ENCODE measurements at regions not wholly inside any gene's neighbourhood (a gene's known extent, or its start where the extent isn't known, plus 50 kb on each side); places are given as distances from the start of the nearest gene placed in this dataset.

DNA sequence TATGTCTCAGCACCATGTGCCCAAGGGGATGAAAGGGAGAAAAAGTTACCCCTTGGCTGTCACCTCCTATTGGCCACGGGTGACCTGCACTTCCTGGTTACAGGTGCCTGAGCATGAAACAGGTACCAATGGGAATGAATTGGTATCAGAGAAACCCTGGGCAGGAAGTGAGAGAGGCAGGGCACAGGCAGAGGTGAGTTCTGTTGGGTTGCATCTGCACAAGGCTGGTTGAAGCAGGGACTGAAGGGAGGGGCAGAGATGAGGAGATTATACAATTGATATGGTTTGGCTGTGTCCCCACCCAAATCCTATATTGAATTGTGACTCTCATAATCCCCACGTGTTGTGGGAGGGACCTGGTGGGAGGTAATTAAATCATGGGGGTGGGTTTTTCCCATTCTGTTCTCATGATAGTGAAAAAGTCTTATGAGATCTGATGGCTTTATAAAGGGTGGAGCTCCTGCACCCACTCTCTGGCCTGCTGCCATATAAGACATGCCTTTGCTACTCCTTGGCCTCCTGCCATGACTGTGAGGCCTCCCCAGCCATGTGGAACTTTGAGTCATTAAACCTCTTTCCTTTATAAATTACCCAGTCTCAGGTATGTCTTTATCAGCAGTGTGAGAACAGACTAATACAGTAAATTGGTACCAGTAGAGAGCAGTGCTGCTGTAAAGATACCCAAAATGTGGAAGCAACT, 291.8 kb downstream of the LRFN2 start:
- TF ChIP-seq, protein P1, sequence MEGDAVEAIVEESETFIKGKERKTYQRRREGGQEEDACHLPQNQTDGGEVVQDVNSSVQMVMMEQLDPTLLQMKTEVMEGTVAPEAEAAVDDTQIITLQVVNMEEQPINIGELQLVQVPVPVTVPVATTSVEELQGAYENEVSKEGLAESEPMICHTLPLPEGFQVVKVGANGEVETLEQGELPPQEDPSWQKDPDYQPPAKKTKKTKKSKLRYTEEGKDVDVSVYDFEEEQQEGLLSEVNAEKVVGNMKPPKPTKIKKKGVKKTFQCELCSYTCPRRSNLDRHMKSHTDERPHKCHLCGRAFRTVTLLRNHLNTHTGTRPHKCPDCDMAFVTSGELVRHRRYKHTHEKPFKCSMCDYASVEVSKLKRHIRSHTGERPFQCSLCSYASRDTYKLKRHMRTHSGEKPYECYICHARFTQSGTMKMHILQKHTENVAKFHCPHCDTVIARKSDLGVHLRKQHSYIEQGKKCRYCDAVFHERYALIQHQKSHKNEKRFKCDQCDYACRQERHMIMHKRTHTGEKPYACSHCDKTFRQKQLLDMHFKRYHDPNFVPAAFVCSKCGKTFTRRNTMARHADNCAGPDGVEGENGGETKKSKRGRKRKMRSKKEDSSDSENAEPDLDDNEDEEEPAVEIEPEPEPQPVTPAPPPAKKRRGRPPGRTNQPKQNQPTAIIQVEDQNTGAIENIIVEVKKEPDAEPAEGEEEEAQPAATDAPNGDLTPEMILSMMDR (conservative IDR thresholded peaks at IDR 0.05), result no peak
- H3K27ac ChIP-seq, result no peak overlapping the region; the same call in 1 of the 2 replicates

DNA sequence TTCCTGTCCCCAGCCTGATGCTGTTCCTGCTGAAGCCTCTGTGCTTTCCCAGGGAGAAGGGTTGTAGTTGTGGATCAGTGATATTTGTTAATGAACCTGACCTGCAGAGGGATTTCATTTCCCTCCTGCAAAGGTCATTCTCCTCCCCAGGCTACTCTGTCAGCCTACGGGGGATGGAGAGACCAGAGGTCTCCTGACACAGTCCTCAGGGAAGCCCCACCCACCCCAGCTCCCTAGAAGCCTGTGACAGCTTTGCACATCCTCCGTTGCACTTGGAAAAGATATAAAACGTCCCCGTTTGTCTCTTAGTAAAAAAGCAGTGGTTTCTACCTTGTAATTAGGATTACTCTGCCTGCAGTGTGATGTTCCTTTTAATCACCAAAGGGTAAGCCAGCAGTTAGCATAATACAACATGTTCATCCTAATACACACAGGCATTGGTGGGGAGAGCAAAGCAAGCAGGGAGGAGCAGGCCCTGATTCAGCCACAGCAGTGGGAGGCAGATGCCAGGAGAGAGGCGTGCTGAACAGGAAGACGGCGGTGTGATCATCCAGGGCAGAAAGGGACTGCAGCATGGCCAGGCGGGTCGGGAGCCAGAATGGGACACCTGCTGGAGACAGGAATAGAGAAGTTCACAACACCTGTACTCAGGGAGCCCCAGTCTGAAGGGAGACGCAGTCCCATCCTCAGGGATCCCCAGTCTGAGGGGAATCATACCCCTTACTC, 293.5 kb downstream of the LRFN2 start:
- TF ChIP-seq, protein P1 (conservative IDR thresholded peaks at IDR 0.05), result no peak
- no peak overlapping the region for H3K27ac ChIP-seq

DNA sequence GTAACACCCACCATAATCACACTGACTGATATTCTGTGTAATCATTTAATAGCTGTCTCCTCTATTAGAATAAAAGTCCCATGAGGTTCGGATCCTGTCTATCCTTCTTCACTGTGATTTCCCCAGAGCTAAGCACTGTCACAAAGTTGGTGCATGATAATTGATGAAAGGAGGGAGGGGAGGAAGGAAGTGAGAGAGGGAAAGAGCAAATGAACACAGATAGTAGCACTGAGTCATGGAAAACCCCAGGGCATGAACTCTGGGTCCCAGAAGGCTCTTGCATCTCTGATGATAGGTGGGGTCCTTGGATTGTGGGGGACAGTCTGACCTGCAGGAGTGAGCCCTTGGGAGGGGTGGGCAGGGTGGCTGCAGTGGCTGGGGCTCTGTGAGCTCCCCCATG, 294.1 kb downstream of the LRFN2 start:
- no peak overlapping the region for H3K27ac ChIP-seq
- TF ChIP-seq, protein P1 (conservative IDR thresholded peaks at IDR 0.05), result no peak

DNA sequence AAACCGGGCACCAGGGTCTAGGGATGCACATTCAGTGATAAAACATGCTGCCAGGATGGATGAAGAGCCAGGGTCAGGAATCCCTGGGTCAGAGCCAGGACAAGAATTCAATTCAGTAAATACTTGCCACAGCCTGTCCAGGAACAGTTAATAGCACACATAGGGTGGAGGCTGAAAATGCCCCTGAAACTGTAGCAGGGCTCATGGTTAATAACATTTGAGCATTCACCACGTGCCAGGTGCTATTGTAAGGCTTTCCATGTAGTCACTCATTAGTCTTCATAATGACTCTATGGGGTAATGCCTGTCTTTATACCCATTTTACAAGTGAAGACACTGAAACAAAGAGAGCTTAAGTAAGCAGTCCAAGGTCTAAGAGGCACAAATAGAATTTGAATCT, 296.3 kb downstream of the LRFN2 start:
- TF ChIP-seq, protein P1 (conservative IDR thresholded peaks at IDR 0.05), result no peak
- no peak overlapping the region for H3K27ac ChIP-seq

DNA sequence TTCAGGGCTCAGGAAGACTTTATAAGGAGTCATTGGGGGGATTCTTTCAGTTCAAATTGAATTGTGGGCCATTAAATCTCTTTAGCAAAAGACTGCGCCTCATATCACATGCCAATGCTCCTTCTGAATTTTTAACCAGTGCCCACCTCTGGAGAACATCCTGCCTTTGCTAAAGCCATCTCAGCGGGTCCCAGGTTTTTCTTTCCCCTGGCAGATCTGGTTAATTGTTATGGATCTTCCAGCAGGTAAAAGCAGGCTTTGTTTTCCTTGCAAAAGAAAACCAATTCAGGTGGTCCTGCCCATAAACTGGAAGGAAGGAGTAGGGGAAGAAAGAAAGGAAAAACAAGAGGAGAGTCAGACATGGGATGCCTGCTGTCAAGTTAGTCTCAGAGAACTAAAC, 298.2 kb downstream of the LRFN2 start:
- no peak overlapping the region for H3K27ac ChIP-seq

DNA sequence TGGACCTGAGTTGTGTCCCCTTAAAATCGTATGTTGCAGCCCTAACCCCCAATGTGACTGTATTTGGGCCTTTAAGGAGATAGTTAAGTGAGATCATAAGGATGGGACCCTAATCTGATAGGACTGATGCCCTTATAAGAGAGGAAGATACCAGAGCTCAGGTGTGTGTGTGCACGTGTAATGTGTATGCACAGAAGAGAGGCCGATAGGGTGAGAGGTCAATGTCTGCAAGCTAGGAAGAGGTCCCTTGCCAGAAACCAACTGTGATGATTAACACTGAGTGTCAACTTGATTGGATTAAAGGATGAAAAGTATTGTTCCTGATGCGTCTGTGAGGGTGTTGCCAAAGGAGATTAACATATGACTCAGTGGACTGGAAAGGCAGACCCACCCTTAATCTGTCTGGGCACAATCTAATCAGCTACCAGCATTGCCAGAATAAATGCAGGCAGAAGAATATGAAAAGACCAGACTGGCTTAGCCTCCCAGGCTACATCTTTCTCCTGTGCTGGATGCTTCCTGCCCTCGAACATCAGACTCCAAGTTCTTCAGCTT, 299.8 kb downstream of the LRFN2 start:
- TF ChIP-seq, protein P1 (conservative IDR thresholded peaks at IDR 0.05), result no peak
- no peak overlapping the region for H3K27ac ChIP-seq

More for the DNA sequence above, 298.2 kb downstream of the LRFN2 start:
- TF ChIP-seq, protein P1 (conservative IDR thresholded peaks at IDR 0.05), result no peak

DNA sequence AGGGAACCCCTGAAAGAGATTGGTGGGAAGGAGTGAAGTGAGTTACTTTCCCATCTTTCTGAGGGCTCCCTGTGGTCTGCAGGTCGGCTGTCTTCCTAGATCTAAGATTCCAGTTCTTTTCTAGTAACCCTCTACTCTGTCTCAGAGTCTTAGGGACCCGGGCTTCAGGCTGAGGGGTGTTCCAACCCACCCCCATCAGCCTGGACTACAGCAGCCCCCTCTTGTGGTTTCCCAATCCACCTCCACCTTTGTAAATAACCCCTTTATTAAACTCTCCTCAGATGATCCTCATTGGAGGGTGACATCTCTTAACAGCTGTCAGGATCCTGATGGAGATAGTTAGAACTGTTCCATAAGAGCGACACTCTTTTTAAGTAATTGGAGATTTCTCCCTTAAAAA, 300.4 kb downstream of the LRFN2 start:
- TF ChIP-seq, protein P1 (conservative IDR thresholded peaks at IDR 0.05), result no peak

More for the DNA sequence above, 300.4 kb downstream of the LRFN2 start:
- H3K27ac ChIP-seq, result no peak overlapping the region
